SU-DHL-6 (cell line): ENCODE measurements at regions not wholly inside any gene's neighbourhood (a gene's known extent, or its start where the extent isn't known, plus 50 kb on each side); places are given as distances from the start of the nearest gene placed in this dataset.

Source experiments
- H2AFZ ChIP-seq: fragments of 200-600 bp; sonication (generic); 2 replicates; pipeline ENCODE4 v1.6.1; 2014; ENCODE audit warnings: low read depth, mild to moderate bottlenecking, moderate library complexity, mixed read lengths, antibody characterized with exemption, low read length; ENCODE audit not compliant: severe bottlenecking
- H3F3A ChIP-seq: fragments of 200-600 bp; shearing (Covaris generic); 2 replicates; pipeline ENCODE4 v1.6.0; 2016; ENCODE audit warnings: antibody characterized with exemption, mild to moderate bottlenecking; ENCODE audit not compliant: insufficient read depth
- H3K27ac ChIP-seq: fragments of 200-600 bp; sonication (generic); 2 replicates; pipeline ENCODE4 v1.5.1; 2016; ENCODE audit warnings: low read depth, mild to moderate bottlenecking, low read length, moderate library complexity, mixed read lengths
- H3K27me3 ChIP-seq: fragments of 200-600 bp; sonication (generic), shearing (Covaris generic); 2 replicates; pipeline ENCODE4 v1.6.0; 2014; ENCODE audit warnings: mild to moderate bottlenecking, low read length
- H3K36me3 ChIP-seq: fragments of 200-600 bp; sonication (generic); 2 replicates; pipeline ENCODE4 v1.6.1; 2014; ENCODE audit warnings: mild to moderate bottlenecking, low read length, mixed read lengths
- H3K4me2 ChIP-seq: fragments of 300-600, 200-600 bp; shearing (Covaris generic), sonication (generic); 2 replicates; pipeline ENCODE4 v1.6.0; 2014; ENCODE audit warnings: low read length, low read depth, mild to moderate bottlenecking; ENCODE audit not compliant: poor library complexity, severe bottlenecking
- H3K4me3 ChIP-seq: fragments of 200-600 bp; sonication (generic); 2 replicates; pipeline ENCODE4 v1.5.1; 2014; ENCODE audit warnings: antibody characterized with exemption, low read length, mild to moderate bottlenecking, mixed read lengths; ENCODE audit not compliant: insufficient read depth, poor library complexity, severe bottlenecking
- H3K79me2 ChIP-seq: fragments of 200-600 bp; sonication (generic); 2 replicates; pipeline ENCODE4 v1.6.1; 2014; ENCODE audit warnings: mild to moderate bottlenecking, low read length, moderate library complexity; ENCODE audit not compliant: insufficient read depth
- H3K9ac ChIP-seq: fragments of 200-600 bp; sonication (generic); 2 replicates; pipeline ENCODE4 v1.7.0; 2014; ENCODE audit warnings: mild to moderate bottlenecking, low read length
- H3K9me2 ChIP-seq: fragments of 200-600 bp; sonication (generic); replicated peaks from 2 replicates; pipeline ENCODE4 v1.6.1; 2014; ENCODE audit warnings: low read length; ENCODE audit not compliant: insufficient read depth
- H3K9me3 ChIP-seq: fragments of 200-600 bp; sonication (generic); 2 replicates; pipeline ENCODE4 v1.6.1; 2014; ENCODE audit warnings: low read length, mixed read lengths; ENCODE audit not compliant: insufficient read depth
- H4K20me1 ChIP-seq: fragments of 200-600 bp; sonication (generic); 2 replicates; pipeline ENCODE4 v1.6.1; 2014; ENCODE audit warnings: low read depth, mild to moderate bottlenecking, antibody characterized with exemption, low read length, moderate library complexity, mixed read lengths
- CTCF ChIP-seq: fragments of 200-600 bp; sonication (generic); IDR thresholded peaks from one replicate; pipeline ENCODE4 v1.5.1; 2017; ENCODE audit warnings: antibody characterized with exemption, mild to moderate bottlenecking, low read length, moderate library complexity; ENCODE audit not compliant: insufficient read depth, poor library complexity, severe bottlenecking
- EZH2phosphoT487 ChIP-seq: fragments of 200-600 bp; sonication (generic), shearing (Covaris generic); conservative IDR thresholded peaks from 2 replicates; pipeline ENCODE4 v1.6.1; 2018; ENCODE audit warnings: mild to moderate bottlenecking, antibody characterized with exemption, low read length, moderate library complexity, mixed read lengths

GRCh38 chr18:61753373-61753772 lies 139.4 kb downstream of the RNF152 start:
- Histone ChIP-seq H3K27ac (no peak overlapping the region), H3K4me2 (no peak overlapping the region), H3K4me3 (no peak overlapping the region), H3K79me2 (no peaks in the 10 kb centered on the region), H3K9me3 (no peaks in the 10 kb centered on the region), H3F3A (no peaks in the 10 kb centered on the region), H3K36me3 (no peaks in the 10 kb centered on the region), H3K27me3 (0 out of 2 replicates have a peak, but pooled peaks cover 3% of the 10 kb centered on the region), H4K20me1 (no peaks in the 10 kb centered on the region), H3K9me2 (no peaks in the 10 kb centered on the region), H3K9ac (no peak overlapping the region), H2AFZ (no peak overlapping the region)
- no peak for TF ChIP-seq EZH2phosphoT487
- TF ChIP-seq CTCF: no peak

GRCh38 chr18:61752973-61753372 lies 139.8 kb downstream of the RNF152 start:
- no peak for TF ChIP-seq CTCF
- TF ChIP-seq EZH2phosphoT487: no peak
- no peaks in the 10 kb centered on the region for H3F3A ChIP-seq
- no peak overlapping the region for H3K4me3 ChIP-seq
- no peaks in the 10 kb centered on the region for H4K20me1 ChIP-seq
- 0 out of 2 replicates have a peak, but pooled peaks cover 3% of the 10 kb centered on the region for H3K27me3 ChIP-seq
- H3K9ac ChIP-seq: no peak overlapping the region
- H3K27ac ChIP-seq: no peak overlapping the region
- H2AFZ ChIP-seq: no peak overlapping the region
- no peaks in the 10 kb centered on the region for H3K36me3 ChIP-seq
- H3K79me2 ChIP-seq: no peaks in the 10 kb centered on the region
- H3K9me2 ChIP-seq: no peaks in the 10 kb centered on the region
- no peak overlapping the region for H3K4me2 ChIP-seq
- no peaks in the 10 kb centered on the region for H3K9me3 ChIP-seq

- no peak overlapping the region for H2AFZ ChIP-seq
- H3K9me2 ChIP-seq: no peaks in the 10 kb centered on the region
- no peaks in the 10 kb centered on the region for H3F3A ChIP-seq
- H3K4me2 ChIP-seq: no peak overlapping the region
- H3K27me3 ChIP-seq: 0 out of 2 replicates have a peak, but pooled peaks cover 3% of the 10 kb centered on the region
- H3K9ac ChIP-seq: no peak overlapping the region
- H4K20me1 ChIP-seq: no peaks in the 10 kb centered on the region
- H3K27ac ChIP-seq: no peak overlapping the region
- TF ChIP-seq CTCF (no peak), EZH2phosphoT487 (no peak)
- no peaks in the 10 kb centered on the region for H3K9me3 ChIP-seq
- H3K4me3 ChIP-seq: no peak overlapping the region
- H3K36me3 ChIP-seq: no peaks in the 10 kb centered on the region
- H3K79me2 ChIP-seq: no peaks in the 10 kb centered on the region
Measured at GRCh38 chr18:61750840-61751668, 141.8 kb downstream of the RNF152 start.
